Glutamatergic neuron (in vitro differentiated cells): ENCODE measurements at regions not wholly inside any gene's neighbourhood (a gene's known extent, or its start where the extent isn't known, plus 50 kb on each side); places are given as distances from the start of the nearest gene placed in this dataset.

Experiments
- DNase-seq: peaks from one replicate; pipeline ENCODE4 v3.0.0; 2022
- H3K27ac Mint-ChIP-seq: one replicate; pipeline ENCODE4 v1.8.0; 2020; ENCODE audit warnings: mild to moderate bottlenecking, mixed read lengths, inconsistent platforms; ENCODE audit not compliant: unreplicated experiment
- H3K27me3 Mint-ChIP-seq: one replicate; pipeline ENCODE4 v1.8.0; 2020; ENCODE audit warnings: mild to moderate bottlenecking, moderate library complexity, mixed read lengths, inconsistent platforms; ENCODE audit not compliant: unreplicated experiment
- H3K36me3 Mint-ChIP-seq: one replicate; pipeline ENCODE4 v1.8.0; 2020; ENCODE audit warnings: mild to moderate bottlenecking, mixed read lengths, inconsistent platforms; ENCODE audit not compliant: unreplicated experiment
- H3K4me1 Mint-ChIP-seq: one replicate; pipeline ENCODE4 v1.8.0; 2020; ENCODE audit warnings: mild to moderate bottlenecking, low read depth, mixed read lengths, inconsistent platforms; ENCODE audit not compliant: unreplicated experiment
- H3K4me3 Mint-ChIP-seq: one replicate; pipeline ENCODE4 v1.8.0; 2020; ENCODE audit warnings: mild to moderate bottlenecking, mixed read lengths, inconsistent platforms; ENCODE audit not compliant: unreplicated experiment
- H3K9me3 Mint-ChIP-seq: one replicate; pipeline ENCODE4 v1.8.0; 2020; ENCODE audit warnings: mild to moderate bottlenecking, moderate library complexity, mixed read lengths, inconsistent platforms; ENCODE audit not compliant: unreplicated experiment
- TF ChIP-seq, protein P1 (sequence below): fragments of 200-600 bp; sonication (generic); IDR thresholded peaks from one replicate; pipeline ENCODE4 v1.5.0; 2021; ENCODE audit not compliant: partially characterized antibody, unreplicated experiment

DNA sequence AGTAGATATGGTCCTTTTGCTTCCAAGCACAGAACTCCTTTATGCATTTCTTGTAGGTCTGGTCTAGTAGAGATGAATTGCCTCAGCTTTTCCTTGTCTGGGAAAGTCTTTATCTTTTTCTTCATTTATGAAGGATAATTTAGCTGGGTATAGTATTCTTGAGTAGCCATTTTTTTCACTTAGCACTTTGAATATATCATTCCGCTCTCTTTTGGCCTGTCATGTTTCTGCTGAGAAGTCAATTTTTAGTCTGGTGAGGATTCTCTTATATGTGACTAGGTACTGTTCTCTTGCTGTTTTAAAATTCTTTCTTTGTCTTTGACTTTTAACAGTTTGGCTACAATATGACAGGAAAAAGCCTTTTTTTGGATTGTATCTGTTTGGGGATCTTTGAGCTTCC, 68.6 kb upstream of the IMMP2L start:
- DNase-seq, result no peak
- Mint-ChIP-seq H3K27me3 (peaks cover 2% of the 10 kb centered on the region), H3K27ac (no peak overlapping the region), H3K36me3 (no peaks in the 10 kb centered on the region), H3K4me1 (no peaks in the 10 kb centered on the region), H3K9me3 (peaks cover 8% of the 10 kb centered on the region), H3K4me3 (no peak overlapping the region)
- TF ChIP-seq, protein P1, sequence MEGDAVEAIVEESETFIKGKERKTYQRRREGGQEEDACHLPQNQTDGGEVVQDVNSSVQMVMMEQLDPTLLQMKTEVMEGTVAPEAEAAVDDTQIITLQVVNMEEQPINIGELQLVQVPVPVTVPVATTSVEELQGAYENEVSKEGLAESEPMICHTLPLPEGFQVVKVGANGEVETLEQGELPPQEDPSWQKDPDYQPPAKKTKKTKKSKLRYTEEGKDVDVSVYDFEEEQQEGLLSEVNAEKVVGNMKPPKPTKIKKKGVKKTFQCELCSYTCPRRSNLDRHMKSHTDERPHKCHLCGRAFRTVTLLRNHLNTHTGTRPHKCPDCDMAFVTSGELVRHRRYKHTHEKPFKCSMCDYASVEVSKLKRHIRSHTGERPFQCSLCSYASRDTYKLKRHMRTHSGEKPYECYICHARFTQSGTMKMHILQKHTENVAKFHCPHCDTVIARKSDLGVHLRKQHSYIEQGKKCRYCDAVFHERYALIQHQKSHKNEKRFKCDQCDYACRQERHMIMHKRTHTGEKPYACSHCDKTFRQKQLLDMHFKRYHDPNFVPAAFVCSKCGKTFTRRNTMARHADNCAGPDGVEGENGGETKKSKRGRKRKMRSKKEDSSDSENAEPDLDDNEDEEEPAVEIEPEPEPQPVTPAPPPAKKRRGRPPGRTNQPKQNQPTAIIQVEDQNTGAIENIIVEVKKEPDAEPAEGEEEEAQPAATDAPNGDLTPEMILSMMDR, result no peak

DNA sequence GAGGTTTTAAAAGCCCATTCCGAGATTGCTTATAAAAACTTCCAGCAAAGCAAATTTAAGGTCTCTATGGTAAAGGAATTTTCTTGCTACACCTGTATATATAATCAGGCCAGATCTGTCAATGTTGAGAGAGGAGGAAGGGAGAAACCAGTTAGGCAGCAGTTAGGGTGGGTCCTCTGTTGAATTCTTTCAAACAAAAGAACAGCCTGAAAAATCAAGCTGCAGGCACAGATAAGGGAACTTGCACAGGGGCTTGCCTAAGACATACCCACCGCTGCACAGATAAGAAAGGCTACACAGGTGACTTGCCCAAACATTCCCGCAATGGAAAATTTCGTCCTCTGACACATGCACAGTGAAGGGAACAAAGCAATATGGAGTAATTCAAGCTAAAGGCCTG, 59.8 kb upstream of the IMMP2L start:
- H3K36me3 Mint-ChIP-seq, result peaks cover 1% of the 10 kb centered on the region
- no peak for DNase-seq
- no peaks in the 10 kb centered on the region for H3K4me1 Mint-ChIP-seq
- TF ChIP-seq, protein P1, result no peak
- no peak overlapping the region for H3K4me3 Mint-ChIP-seq
- no peaks in the 10 kb centered on the region for H3K9me3 Mint-ChIP-seq
- no peak overlapping the region for H3K27ac Mint-ChIP-seq
- no peaks in the 10 kb centered on the region for H3K27me3 Mint-ChIP-seq
